ENCODE measurements at regions not wholly inside any gene's neighbourhood (a gene's known extent, or its start where the extent isn't known, plus 50 kb on each side); places are given as distances from the start of the nearest gene placed in this dataset.

DNA sequence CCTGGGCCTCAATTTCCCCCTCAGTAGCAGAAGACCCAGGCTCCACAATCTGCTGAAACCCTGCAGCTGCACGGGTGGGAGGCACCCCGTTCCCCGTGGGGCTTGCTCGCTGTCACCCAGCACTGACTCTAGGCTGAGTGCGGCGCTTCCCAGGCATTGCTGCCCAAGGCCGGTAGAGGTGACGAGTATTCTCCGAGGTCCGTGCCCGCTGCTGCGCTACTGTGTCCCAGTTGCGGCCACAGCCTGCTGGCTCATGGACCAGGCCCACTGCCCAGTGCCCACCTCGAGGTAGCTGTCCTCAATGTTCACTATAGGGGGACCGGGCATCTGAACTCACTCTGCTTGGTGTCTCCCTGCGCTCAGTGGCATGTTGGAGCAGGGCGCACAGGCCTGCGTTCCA is 74.7 kb downstream of the GSC start:
- Histone ChIP-seq H3K9ac (ENCODE audit: insufficient read depth, low read length) (no peak overlapping the region), H3K4me2 (ENCODE audit: extremely low read depth, insufficient read depth, low read length) (no peak overlapping the region), H2AFZ (ENCODE audit: low read length) (no peak overlapping the region), H3K79me2 (ENCODE audit: control insufficient read depth, insufficient read depth, low read length) (no peaks in the 10 kb centered on the region), H3K27me3 (ENCODE audit: control insufficient read depth, insufficient read depth, low read length) (no peaks in the 10 kb centered on the region), H3K36me3 (ENCODE audit: control insufficient read depth, insufficient read depth, low read length) (no peaks in the 10 kb centered on the region), H3K27ac (ENCODE audit: insufficient read depth, low read length) (no peak overlapping the region), H3K4me3 (replicated peaks in 1 of 4; ENCODE audit: control extremely low read depth in 1 of 4, insufficient read depth in 1 of 4, low read depth in 3 of 4, low read length in 4 of 4) (no peak overlapping the region), H4K20me1 (ENCODE audit: control insufficient read depth, extremely low read depth, insufficient read depth, low read length) (no peaks in the 10 kb centered on the region), H3K4me1 (ENCODE audit: control insufficient read depth, extremely low read depth, insufficient read depth, low read length) (no peaks in the 10 kb centered on the region), H3K9me3 (ENCODE audit: control insufficient read depth, insufficient read depth, low read depth, low read length) (no peaks in the 10 kb centered on the region)
- no peak for TF ChIP-seq EZH2 (IDR thresholded peaks at IDR 0.05; ENCODE audit: low read length, missing control alignments)
- no peak for TF ChIP-seq CTCF (conservative IDR thresholded peaks at IDR 0.05 in 1 of 2, IDR thresholded peaks at IDR 0.05 in 1 of 2; ENCODE audit: low read depth in 1 of 2, low read length in 2 of 2)
- no peak for DNase-seq (ENCODE audit: low read depth in 2 of 2)

DNA sequence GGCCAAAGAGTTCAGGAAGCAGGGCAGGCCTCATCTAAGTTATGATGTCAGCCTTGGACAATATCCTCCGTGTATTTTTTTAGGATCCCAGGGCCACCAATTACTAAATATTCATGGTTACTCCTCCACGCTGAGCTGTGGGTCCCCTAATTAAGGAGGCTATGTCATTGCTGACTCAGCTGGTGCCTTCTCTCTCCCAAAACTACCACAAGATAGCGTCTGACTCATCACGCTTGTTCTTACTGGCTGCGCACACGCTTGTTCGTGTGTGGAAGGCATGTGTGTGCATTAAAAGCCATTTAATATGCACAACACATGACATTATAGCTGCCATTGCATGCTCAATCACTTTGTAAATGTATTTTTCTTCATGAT is 78.3 kb downstream of the GSC start:
- H2AFZ ChIP-seq (ENCODE audit: low read length) = no peak overlapping the region
- no peaks in the 10 kb centered on the region for H4K20me1 ChIP-seq (ENCODE audit: control insufficient read depth, extremely low read depth, insufficient read depth, low read length)
- peak in 1 of 2 donors; percentile 18 for DNase-seq (ENCODE audit: low read depth in 2 of 2)
- no peak overlapping the region for H3K4me2 ChIP-seq (ENCODE audit: extremely low read depth, insufficient read depth, low read length)
- no peak overlapping the region for H3K9ac ChIP-seq (ENCODE audit: insufficient read depth, low read length)
- no peaks in the 10 kb centered on the region for H3K27me3 ChIP-seq (ENCODE audit: control insufficient read depth, insufficient read depth, low read length)
- no peak overlapping the region for H3K27ac ChIP-seq (ENCODE audit: insufficient read depth, low read length)
- H3K4me1 ChIP-seq (ENCODE audit: control insufficient read depth, extremely low read depth, insufficient read depth, low read length) = no peaks in the 10 kb centered on the region
- no peak overlapping the region for H3K4me3 ChIP-seq (replicated peaks in 1 of 4; ENCODE audit: control extremely low read depth in 1 of 4, insufficient read depth in 1 of 4, low read depth in 3 of 4, low read length in 4 of 4)
- no peaks in the 10 kb centered on the region for H3K36me3 ChIP-seq (ENCODE audit: control insufficient read depth, insufficient read depth, low read length)
- TF ChIP-seq EZH2 (IDR thresholded peaks at IDR 0.05; ENCODE audit: low read length, missing control alignments) (no peak), CTCF (conservative IDR thresholded peaks at IDR 0.05 in 1 of 2, IDR thresholded peaks at IDR 0.05 in 1 of 2; ENCODE audit: low read depth in 1 of 2, low read length in 2 of 2) (no peak)
- H3K79me2 ChIP-seq (ENCODE audit: control insufficient read depth, insufficient read depth, low read length) = no peaks in the 10 kb centered on the region
- no peaks in the 10 kb centered on the region for H3K9me3 ChIP-seq (ENCODE audit: control insufficient read depth, insufficient read depth, low read depth, low read length)

GRCh38 chr14:94690896-94691659 is 78.8 kb downstream of the GSC start:
- Histone ChIP-seq H3K9me3 (ENCODE audit: control insufficient read depth, insufficient read depth, low read depth, low read length) (no peaks in the 10 kb centered on the region), H3K27me3 (ENCODE audit: control insufficient read depth, insufficient read depth, low read length) (no peaks in the 10 kb centered on the region), H2AFZ (ENCODE audit: low read length) (no peak overlapping the region), H3K9ac (ENCODE audit: insufficient read depth, low read length) (no peak overlapping the region), H4K20me1 (ENCODE audit: control insufficient read depth, extremely low read depth, insufficient read depth, low read length) (no peaks in the 10 kb centered on the region), H3K4me3 (replicated peaks in 1 of 4; ENCODE audit: control extremely low read depth in 1 of 4, insufficient read depth in 1 of 4, low read depth in 3 of 4, low read length in 4 of 4) (no peak overlapping the region), H3K4me2 (ENCODE audit: extremely low read depth, insufficient read depth, low read length) (no peak overlapping the region), H3K79me2 (ENCODE audit: control insufficient read depth, insufficient read depth, low read length) (no peaks in the 10 kb centered on the region), H3K4me1 (ENCODE audit: control insufficient read depth, extremely low read depth, insufficient read depth, low read length) (no peaks in the 10 kb centered on the region), H3K36me3 (ENCODE audit: control insufficient read depth, insufficient read depth, low read length) (no peaks in the 10 kb centered on the region), H3K27ac (ENCODE audit: insufficient read depth, low read length) (no peak overlapping the region)
- TF ChIP-seq CTCF (conservative IDR thresholded peaks at IDR 0.05 in 1 of 2, IDR thresholded peaks at IDR 0.05 in 1 of 2; ENCODE audit: low read depth in 1 of 2, low read length in 2 of 2) (no peak), EZH2 (IDR thresholded peaks at IDR 0.05; ENCODE audit: low read length, missing control alignments) (no peak)
- DNase-seq (ENCODE audit: low read depth in 2 of 2) = no peak
